ENCODE measurements at regions not wholly inside any gene's neighbourhood (a gene's known extent, or its start where the extent isn't known, plus 50 kb on each side); places are given as distances from the start of the nearest gene placed in this dataset.

- H3K9me3 ChIP-seq (replicated peaks; ENCODE audit: control insufficient read depth, insufficient read depth, low read length) = no peaks in the 10 kb centered on the region
- no peak overlapping the region for H3K9ac ChIP-seq (ENCODE audit: control insufficient read depth, insufficient read depth, low read length)
- H3K4me3 ChIP-seq = no peak overlapping the region
- H3K79me2 ChIP-seq (ENCODE audit: control insufficient read depth, insufficient read depth, low read length) = no peaks in the 10 kb centered on the region
- in situ Hi-C loops (cut with MboI) (no loop called here), intact Hi-C loops (cut with micrococcal nuclease; ENCODE audit: unreplicated experiment) (no loop called here)
- ChIA-PET RAD21 (ENCODE audit: unreplicated experiment) (no interaction called here), SMC1A (ENCODE audit: uncharacterized antibody, unreplicated experiment) (interaction anchor here (1.2 kb wide), 1 partner anchor 20 kb away, joined by 3 read pairs; no protein-coding TSS in a partner anchor), CTCF (no interaction called here), POLR2A (no interaction called here)
- no TSS peak for BruUV-seq (replicated peaks)
- no peak overlapping the region for H3K27ac ChIP-seq (ENCODE audit: control insufficient read depth, insufficient read depth)
- no peaks in the 10 kb centered on the region for H4K20me1 ChIP-seq (ENCODE audit: control insufficient read depth, insufficient read depth)
- ATAC-seq = no peak
- H3K36me3 ChIP-seq (ENCODE audit: control insufficient read depth in 2 of 2, insufficient read depth in 2 of 2, low read length in 1 of 2) = no peaks in the 10 kb centered on the region
- no peaks in the 10 kb centered on the region for H3K4me1 ChIP-seq (ENCODE audit: control insufficient read depth, insufficient read depth, low read length)
- no peak overlapping the region for H2AFZ ChIP-seq (ENCODE audit: control insufficient read depth, low read depth, low read length)
- no peak for FAIRE-seq
- TF ChIP-seq STAT1 (conservative IDR thresholded peaks at IDR 0.05) (no peak), HDGF (IDR thresholded peaks at IDR 0.05) (no peak), CEBPZ (IDR thresholded peaks at IDR 0.05; ENCODE audit: low read depth, low read length) (no peak), MEF2A (IDR thresholded peaks at IDR 0.05; ENCODE audit: insufficient read depth, low read depth, low read length) (no peak), ZSCAN29 (IDR thresholded peaks at IDR 0.05) (no peak), SMC3 (IDR thresholded peaks at IDR 0.05; ENCODE audit: borderline replicate concordance, low read length) (no peak), MXI1 (IDR thresholded peaks at IDR 0.05; ENCODE audit: low read depth, low read length) (no peak), RUNX3 (IDR thresholded peaks at IDR 0.05; ENCODE audit: low read length) (no peak), ATF2 (IDR thresholded peaks at IDR 0.05; ENCODE audit: low read length) (no peak), YY1 (IDR thresholded peaks at IDR 0.05; ENCODE audit: low read depth, low read length) (no peak), ESRRA (IDR thresholded peaks at IDR 0.05; ENCODE audit: low read length) (no peak), ZBED1 (IDR thresholded peaks at IDR 0.05; ENCODE audit: borderline replicate concordance) (no peak), MYB (IDR thresholded peaks at IDR 0.05; ENCODE audit: borderline replicate concordance, low read depth, low read length) (no peak), TARDBP (IDR thresholded peaks at IDR 0.05; ENCODE audit: borderline replicate concordance) (no peak), ZBTB33 (IDR thresholded peaks at IDR 0.05) (no peak), MTA2 (IDR thresholded peaks at IDR 0.05; ENCODE audit: low read depth) (no peak), IRF4 (IDR thresholded peaks at IDR 0.05; ENCODE audit: low read depth, low read length) (no peak), ZNF24 (IDR thresholded peaks at IDR 0.05) (no peak), E2F4 (IDR thresholded peaks at IDR 0.05; ENCODE audit: low read depth, low read length) (no peak), BRCA1 (IDR thresholded peaks at IDR 0.05; ENCODE audit: low read depth, low read length) (no peak)
- H3K27me3 ChIP-seq (replicated peaks in 1 of 2; ENCODE audit: control insufficient read depth in 2 of 2, insufficient read depth in 2 of 2, low read length in 1 of 2) = no peaks in the 10 kb centered on the region
- 3% methylated on average over 1 of the region's 1 CpG for WGBS (ENCODE audit: insufficient coverage, insufficient replicate concordance, low lambda C conversion rate, missing lambda C conversion rate)
- no peak overlapping the region for H3K4me2 ChIP-seq (ENCODE audit: control insufficient read depth, insufficient read depth)
- DNase-seq (ENCODE audit: low read depth, low spot score) = no peak
Measured at GRCh38 chr4:107166873-107167450, 130.8 kb upstream of the DKK2 start.
